ENCODE measurements at regions not wholly inside any gene's neighbourhood (a gene's known extent, or its start where the extent isn't known, plus 50 kb on each side); places are given as distances from the start of the nearest gene placed in this dataset.
"Not testable (repeated sequence)": the region's sequence is repeated elsewhere in the genome, so short reads cannot be mapped to it uniquely, and the experiment has no call there.

DNA sequence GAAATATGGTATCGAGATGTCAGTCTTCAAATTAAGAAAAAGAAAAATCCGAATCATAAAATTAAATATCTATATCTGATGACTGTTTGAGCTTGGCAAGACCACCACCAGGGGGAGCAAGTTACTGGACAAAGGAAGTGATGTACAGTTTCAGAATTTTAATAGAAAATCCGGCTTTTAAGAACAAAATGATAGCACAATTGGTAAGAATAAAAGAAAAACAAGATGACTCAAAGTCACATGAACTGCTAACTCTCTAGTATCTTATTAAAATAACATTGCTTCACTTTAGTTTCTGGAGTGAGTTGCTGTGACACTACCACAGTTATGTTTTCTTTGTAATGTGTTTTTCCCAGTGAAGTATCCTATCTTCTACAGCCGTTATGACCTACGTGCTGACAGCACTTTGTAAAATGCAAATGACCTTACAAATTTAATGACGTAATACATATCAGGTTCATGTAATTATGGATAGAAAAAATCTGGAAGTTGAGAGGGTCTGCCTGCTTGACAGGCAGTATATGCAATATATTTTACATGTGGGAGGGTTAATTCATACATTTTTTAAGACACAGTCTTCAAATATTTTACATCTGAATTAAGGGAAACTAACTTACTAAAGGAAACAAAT, 405.3 kb upstream of the HS3ST5 start:
- DNase-seq: no peak

- DNase-seq: no peak
Observed at GRCh38 chr6:114740547-114740946, 397.7 kb upstream of the HS3ST5 start.

GRCh38 chr6:114739656-114740055, 396.8 kb upstream of the HS3ST5 start:
- DNase-seq: no peak

GRCh38 chr6:114735025-114735735, 392.4 kb upstream of the HS3ST5 start:
- no peak for DNase-seq

DNA sequence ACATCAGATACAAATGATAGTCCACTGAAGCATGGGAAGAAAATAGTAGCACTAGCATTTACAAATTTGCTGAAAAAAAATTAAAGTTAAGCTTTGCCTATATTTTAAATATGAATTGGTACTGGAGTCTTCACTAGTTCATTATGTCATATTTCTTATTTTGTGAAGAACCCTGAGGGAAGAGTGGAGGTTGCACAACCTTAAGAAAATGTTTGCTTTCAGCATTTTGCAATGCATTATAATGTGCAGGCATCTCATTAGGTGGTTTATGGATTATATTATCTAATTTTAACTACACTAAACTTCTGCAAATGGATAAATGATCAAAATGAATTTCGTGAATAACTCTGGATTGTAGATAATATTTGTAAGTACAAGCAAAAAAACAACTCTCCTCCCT, 390.8 kb upstream of the HS3ST5 start:
- no peak for DNase-seq

DNA sequence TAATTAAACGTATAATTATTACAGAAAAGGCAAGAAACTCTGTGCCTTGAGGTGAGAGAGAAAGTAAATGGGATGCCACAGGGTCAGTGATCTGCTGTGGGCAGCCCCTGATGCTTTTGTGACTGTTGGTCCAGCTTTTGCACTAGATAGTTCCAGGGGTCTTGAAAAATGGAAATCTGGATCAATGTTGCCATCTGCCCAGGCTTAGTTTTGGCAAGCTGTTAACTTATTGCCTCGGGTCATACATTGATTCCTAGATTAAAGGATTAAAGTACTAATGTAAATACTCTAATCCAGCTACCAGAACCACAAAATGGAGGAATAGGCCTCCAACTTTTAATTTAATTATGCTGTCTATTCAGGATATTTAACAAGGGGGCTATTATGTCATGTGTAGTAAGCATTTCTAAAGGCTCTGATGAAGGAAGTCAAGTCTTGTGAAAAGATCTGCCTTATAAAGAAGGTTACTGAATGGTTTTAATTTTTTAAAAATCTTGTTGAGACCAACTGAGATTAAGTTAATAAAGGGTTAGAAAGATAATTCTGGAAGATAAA, 376.0 kb upstream of the HS3ST5 start:
- no peak for DNase-seq

GRCh38 chr6:114718186-114718585, 375.4 kb upstream of the HS3ST5 start:
- no peak for DNase-seq

GRCh38 chr6:114714836-114715507, 372.1 kb upstream of the HS3ST5 start:
- DNase-seq: no peak

- no peak for DNase-seq
Observed at GRCh38 chr6:114713690-114714089, 370.9 kb upstream of the HS3ST5 start.

GRCh38 chr6:114712129-114712662, 369.4 kb upstream of the HS3ST5 start:
- no peak for DNase-seq

DNA sequence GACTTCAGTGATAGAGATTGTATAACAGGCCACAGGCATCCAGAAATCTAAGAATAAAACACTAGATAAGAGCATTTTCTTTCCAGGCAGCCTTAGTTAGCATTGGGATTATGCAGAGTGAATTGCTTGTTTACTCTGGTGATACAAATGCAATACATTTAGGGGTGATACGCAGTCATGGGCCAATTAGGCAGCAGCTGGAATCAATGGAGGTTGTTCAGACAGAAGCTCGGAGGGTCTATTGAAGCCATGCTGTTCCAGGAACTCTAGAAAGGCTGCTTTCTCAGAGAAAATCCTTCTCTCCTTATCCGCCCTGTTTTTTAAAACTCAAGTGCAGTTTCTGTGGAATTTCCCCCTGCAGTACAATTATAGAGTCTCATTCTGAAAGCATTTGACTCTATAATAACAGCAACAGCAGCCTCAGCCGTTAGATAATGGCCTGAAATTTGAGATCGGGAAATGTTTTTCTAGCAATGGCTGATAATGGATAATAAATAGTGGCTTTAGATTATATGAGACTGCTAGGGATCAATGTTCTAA, 364.3 kb upstream of the HS3ST5 start:
- DNase-seq: no peak

GRCh38 chr6:114690625-114691024, 347.8 kb upstream of the HS3ST5 start:
- no peak for DNase-seq

GRCh38 chr6:114659513-114659912, 316.7 kb upstream of the HS3ST5 start:
- no peak for DNase-seq

DNA sequence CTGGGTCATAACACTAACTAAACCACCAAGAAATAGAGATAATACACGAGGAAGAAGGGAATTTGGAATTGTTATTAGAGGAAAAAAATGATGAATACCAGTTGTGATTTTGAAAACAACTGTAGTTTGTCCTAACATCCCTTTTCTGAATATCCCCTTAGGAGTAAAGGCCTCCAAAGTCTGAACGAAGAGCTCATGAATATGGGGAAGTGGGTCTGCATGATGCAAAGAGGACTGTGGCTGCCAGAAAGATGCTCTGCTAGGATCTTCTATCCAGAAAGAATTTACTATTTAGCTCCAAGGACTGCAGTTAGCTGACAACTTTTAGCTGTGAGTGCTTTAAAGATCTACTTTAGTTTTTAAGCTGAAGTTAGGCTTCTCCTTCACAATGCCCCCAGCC, 308.8 kb upstream of the HS3ST5 start:
- no peak for DNase-seq

GRCh38 chr6:114650891-114651290, 308.1 kb upstream of the HS3ST5 start:
- DNase-seq: no peak

- no peak for DNase-seq
Observed at GRCh38 chr6:114649298-114649697, 306.5 kb upstream of the HS3ST5 start.

- no peak for DNase-seq
Observed at GRCh38 chr6:114648847-114649246, 306.0 kb upstream of the HS3ST5 start.

DNA sequence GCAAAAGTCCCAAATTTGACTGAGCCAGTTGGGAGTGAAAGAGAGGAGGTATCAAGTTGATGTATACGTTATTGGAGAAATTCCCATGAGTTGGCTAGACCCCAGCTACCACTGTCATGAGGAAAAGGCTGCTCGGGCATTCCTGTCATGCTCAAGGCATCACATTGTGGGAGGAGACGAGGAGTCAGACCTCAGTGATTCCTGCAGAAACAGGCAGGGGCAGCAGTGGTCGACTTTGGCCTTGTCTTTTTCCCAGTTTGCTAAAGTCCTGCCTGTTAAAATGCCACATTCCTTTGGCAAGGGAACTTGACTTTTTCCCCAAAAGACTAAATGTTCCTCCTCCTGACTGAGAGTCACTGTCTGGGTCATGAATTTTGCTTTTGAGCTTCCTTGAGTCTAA, 295.5 kb upstream of the HS3ST5 start:
- DNase-seq: no peak

DNA sequence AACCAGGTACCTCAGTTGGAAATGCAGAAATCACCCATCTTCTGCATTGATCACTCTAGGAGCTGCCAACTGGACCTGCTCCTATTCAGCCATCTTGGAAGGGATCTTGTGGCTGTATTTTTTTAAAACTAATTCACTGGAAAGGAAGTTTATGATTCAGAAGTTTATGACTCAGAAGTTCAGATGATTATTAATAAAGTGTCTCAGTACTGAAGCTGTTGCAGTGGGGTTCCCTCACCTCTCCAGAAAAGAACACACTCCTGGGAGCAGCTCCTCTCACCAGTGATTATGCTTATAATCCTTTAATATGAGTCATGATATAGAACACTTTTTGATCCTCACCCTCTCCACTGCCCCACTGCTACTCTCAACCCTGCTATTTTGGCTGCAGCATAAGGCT, 291.2 kb upstream of the HS3ST5 start:
- no peak for DNase-seq

DNA sequence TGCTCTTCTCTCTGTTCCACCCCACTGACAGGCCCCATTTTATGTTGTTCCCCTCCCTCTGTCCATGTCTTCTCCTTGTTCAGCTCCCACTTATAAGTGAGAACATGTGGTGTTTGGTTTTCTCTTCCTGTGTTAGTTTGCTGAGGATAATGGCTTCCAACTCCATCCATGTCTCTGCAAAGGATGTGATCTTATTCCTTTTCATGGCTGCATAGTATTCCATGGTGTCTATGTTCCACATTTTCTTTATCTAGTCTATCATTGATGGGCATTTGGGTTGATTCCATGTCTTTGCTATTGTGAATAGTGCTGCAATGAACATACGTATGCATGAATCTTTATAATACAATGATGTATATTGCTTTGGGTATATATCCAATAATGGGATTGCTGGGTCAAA, 283.4 kb upstream of the HS3ST5 start:
- not testable (repeated sequence) for DNase-seq

DNA sequence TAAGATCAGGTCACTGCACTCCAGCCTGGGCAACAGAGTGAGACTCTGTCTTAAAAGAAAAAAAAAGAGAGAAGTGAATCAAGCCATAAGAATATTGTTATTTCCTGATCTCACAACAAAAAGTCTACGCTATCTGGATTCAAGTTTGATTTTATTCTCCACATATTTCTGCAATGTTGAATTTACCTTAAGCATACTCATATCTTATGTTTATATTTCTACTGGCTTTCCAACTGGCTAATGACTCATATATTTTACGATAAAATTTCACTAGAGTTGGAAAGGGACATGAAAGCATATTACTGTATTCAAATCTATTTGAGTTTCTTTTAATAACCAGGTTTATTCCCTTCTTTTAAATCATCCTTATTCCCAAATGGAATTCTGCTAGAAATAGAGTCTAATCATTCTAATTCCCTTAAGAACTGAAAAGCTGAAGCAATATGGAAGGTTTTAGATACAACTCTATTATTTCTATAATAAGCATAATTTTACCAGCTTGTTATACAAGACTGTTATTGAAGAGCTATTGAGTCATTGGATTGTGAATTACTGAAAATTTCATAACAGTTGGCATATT, 276.9 kb upstream of the HS3ST5 start:
- DNase-seq: no peak

- DNase-seq: no peak
Observed at GRCh38 chr6:114611696-114612095, 268.9 kb upstream of the HS3ST5 start.

- DNase-seq: no peak
Observed at GRCh38 chr6:114608091-114608490, 265.3 kb upstream of the HS3ST5 start.
